SJCRH30 (cell line): ENCODE measurements at regions not wholly inside any gene's neighbourhood (a gene's known extent, or its start where the extent isn't known, plus 50 kb on each side); places are given as distances from the start of the nearest gene placed in this dataset.

Experiments
- DNase-seq, 2 experiments: peaks; one replicate each; pipeline ENCODE4 v3.0.0-alpha.2; 2015 to 2020
- H3K27ac ChIP-seq: fragments of 250-450 bp; sonication (Bioruptor Pico); 2 replicates; pipeline ENCODE4 v1.5.1; 2020; ENCODE audit warnings: mild to moderate bottlenecking, moderate library complexity
- H3K27me3 ChIP-seq: fragments of 250-450 bp; sonication (Bioruptor Pico); 2 replicates; pipeline ENCODE4 v1.5.1; 2020; ENCODE audit warnings: mild to moderate bottlenecking, moderate library complexity
- H3K36me3 ChIP-seq: fragments of 250-450 bp; sonication (Bioruptor Pico); 2 replicates; pipeline ENCODE4 v1.5.1; 2020; ENCODE audit warnings: mild to moderate bottlenecking, moderate library complexity
- H3K4me1 ChIP-seq: fragments of 250-450 bp; sonication (Bioruptor Pico); 2 replicates; pipeline ENCODE4 v1.5.1; 2020; ENCODE audit warnings: mild to moderate bottlenecking, moderate library complexity
- H3K4me3 ChIP-seq: fragments of 250-450 bp; sonication (Bioruptor Pico); 2 replicates; pipeline ENCODE4 v1.5.1; 2020; ENCODE audit warnings: mild to moderate bottlenecking, moderate library complexity
- H3K9me3 ChIP-seq: fragments of 250-450 bp; sonication (Bioruptor Pico); replicated peaks from 2 replicates; pipeline ENCODE4 v1.5.1; 2020; ENCODE audit warnings: mild to moderate bottlenecking, moderate library complexity

- H3K27me3 ChIP-seq, result no peaks in the 10 kb centered on the region
- H3K9me3 ChIP-seq, result no peaks in the 10 kb centered on the region
- peak overlapping the region; percentile 46 for H3K4me3 ChIP-seq
- peak; percentile 92 for DNase-seq
- peak overlapping the region; percentile 63 for H3K27ac ChIP-seq
- H3K4me1 ChIP-seq, result peaks cover 35% of the 10 kb centered on the region
- H3K36me3 ChIP-seq, result no peaks in the 10 kb centered on the region
These were observed 115.0 kb upstream of the ZNF438 start for GRCh38 chr10:31146491-31147209.

GRCh38 chr10:31147210-31147608 lies 115.5 kb upstream of the ZNF438 start:
- peak in 1 of 2 experiments; percentile 38 for DNase-seq
- H3K27ac ChIP-seq, result peak overlapping the region; percentile 63
- H3K27me3 ChIP-seq, result no peaks in the 10 kb centered on the region
- peak overlapping the region; percentile 46 for H3K4me3 ChIP-seq
- H3K4me1 ChIP-seq, result peaks cover 32% of the 10 kb centered on the region
- H3K9me3 ChIP-seq, result no peaks in the 10 kb centered on the region
- no peaks in the 10 kb centered on the region for H3K36me3 ChIP-seq

DNA sequence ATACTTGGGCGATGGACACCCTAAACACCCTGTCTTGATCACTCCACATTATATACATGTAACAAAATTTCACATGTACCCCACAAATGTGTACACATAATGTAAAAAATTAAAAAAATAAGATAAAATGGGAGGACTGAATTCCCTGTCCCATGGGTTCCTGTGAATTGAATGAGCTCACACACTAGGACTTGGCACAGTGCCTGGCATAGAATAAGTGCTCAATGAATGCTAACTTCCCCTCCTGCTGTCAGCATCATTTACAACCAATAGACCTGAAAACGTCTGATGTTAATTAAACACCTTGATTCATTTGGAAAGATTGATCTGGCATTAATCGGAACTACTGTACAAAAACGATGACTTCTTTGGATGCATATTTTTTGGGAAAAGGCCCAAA lies 117.3 kb upstream of the ZNF438 start:
- no peak overlapping the region for H3K27ac ChIP-seq
- peaks cover 41% of the 10 kb centered on the region for H3K4me1 ChIP-seq
- no peaks in the 10 kb centered on the region for H3K36me3 ChIP-seq
- peak in 1 of 2 experiments; percentile 60 for DNase-seq
- H3K4me3 ChIP-seq, result no peak overlapping the region
- no peaks in the 10 kb centered on the region for H3K9me3 ChIP-seq
- H3K27me3 ChIP-seq, result no peaks in the 10 kb centered on the region

- DNase-seq, result no peak
- H3K36me3 ChIP-seq, result no peaks in the 10 kb centered on the region
- peaks cover 41% of the 10 kb centered on the region for H3K4me1 ChIP-seq
- H3K27ac ChIP-seq, result no peak overlapping the region
- H3K9me3 ChIP-seq, result no peaks in the 10 kb centered on the region
- H3K27me3 ChIP-seq, result no peaks in the 10 kb centered on the region
- H3K4me3 ChIP-seq, result no peak overlapping the region
These were observed 118.3 kb upstream of the ZNF438 start for GRCh38 chr10:31149835-31150512.

DNA sequence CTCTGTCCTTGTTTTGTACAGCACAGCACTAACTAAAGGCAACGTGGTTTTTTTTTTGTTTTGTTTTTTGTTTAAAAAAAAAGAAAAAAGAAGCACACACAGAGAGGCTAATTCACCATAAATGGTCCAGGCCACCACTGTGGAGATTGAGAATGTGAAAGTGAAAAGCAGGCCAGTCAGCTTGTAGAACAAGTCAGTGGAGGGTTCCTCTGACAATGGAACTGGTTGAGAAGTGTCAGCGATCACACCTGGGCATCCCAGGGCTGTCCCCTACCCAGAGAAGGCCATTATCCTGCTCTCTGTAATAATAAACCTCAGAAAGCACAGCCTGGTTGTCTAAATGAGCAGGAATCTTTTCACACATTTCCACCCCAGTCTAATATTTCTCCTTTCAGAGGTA lies 119.6 kb upstream of the ZNF438 start:
- DNase-seq, result no peak
- no peaks in the 10 kb centered on the region for H3K36me3 ChIP-seq
- H3K27ac ChIP-seq, result no peak overlapping the region
- H3K4me3 ChIP-seq, result no peak overlapping the region
- H3K9me3 ChIP-seq, result no peaks in the 10 kb centered on the region
- peaks cover 34% of the 10 kb centered on the region for H3K4me1 ChIP-seq
- H3K27me3 ChIP-seq, result no peaks in the 10 kb centered on the region

DNA sequence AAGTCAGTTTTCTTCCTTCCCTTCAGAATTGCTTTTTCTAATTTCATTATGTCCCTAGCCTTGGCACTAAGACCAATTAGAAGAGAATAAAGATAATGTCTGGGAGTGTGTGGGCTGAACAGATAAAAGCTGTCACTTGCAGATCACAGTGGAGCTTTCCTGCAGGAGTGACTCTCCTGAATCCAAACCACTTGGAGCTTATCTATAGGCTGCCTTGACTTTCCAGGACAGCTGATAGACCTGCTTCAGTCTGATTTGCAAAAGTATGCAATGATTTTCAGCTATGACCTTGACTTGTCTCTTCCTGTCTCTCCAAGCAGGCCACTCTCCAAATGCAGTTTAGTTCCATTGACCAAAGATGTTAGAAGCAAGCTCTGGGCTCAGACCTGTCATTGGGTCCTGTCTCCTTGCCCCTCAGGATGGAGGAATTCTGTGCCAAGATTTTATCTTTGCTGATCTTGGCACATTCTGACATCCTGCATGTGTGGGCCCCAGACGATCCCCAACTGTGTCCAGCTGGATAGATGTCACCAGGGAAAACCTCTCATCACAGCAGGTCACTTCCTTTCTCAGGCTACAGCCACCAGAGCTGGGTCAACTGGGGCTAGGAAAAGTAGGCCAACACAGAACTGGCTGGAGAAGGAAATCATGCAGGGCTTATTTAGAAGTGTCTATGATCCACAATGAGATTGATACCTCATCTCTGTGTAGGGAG lies 120.9 kb upstream of the ZNF438 start:
- H3K36me3 ChIP-seq, result no peaks in the 10 kb centered on the region
- no peaks in the 10 kb centered on the region for H3K9me3 ChIP-seq
- H3K4me1 ChIP-seq, result peaks cover 32% of the 10 kb centered on the region
- no peak for DNase-seq
- H3K27me3 ChIP-seq, result no peaks in the 10 kb centered on the region
- H3K4me3 ChIP-seq, result no peak overlapping the region
- H3K27ac ChIP-seq, result no peak overlapping the region

- no peak for DNase-seq
- no peaks in the 10 kb centered on the region for H3K36me3 ChIP-seq
- H3K9me3 ChIP-seq, result no peaks in the 10 kb centered on the region
- peaks cover 35% of the 10 kb centered on the region for H3K4me1 ChIP-seq
- H3K27ac ChIP-seq, result no peak overlapping the region
- no peak overlapping the region for H3K4me3 ChIP-seq
- H3K27me3 ChIP-seq, result no peaks in the 10 kb centered on the region
These were observed 121.5 kb upstream of the ZNF438 start for GRCh38 chr10:31153161-31153560.

DNA sequence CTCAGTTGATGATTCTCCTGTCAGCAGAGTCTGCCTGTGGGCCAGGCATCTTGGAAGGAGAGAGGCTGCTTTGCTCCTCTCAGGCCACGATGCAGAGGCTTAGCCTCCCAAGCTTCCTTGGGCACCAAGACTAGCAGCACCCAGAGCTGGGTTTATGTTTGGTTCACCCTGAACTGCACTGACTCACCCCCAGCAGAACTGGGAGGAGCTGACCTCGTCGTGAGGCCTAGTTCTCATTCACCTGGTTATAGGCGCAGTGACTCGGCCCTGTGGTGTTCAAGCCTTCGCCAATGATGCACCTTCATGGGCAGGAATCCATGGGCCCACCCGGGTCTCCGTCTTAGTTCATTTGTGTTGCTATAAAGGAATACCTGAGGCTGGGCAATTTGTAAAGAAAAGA lies 122.0 kb upstream of the ZNF438 start:
- H3K4me3 ChIP-seq, result no peak overlapping the region
- peaks cover 39% of the 10 kb centered on the region for H3K4me1 ChIP-seq
- no peaks in the 10 kb centered on the region for H3K36me3 ChIP-seq
- H3K27ac ChIP-seq, result no peak overlapping the region
- DNase-seq, result no peak
- no peaks in the 10 kb centered on the region for H3K9me3 ChIP-seq
- H3K27me3 ChIP-seq, result no peaks in the 10 kb centered on the region

DNA sequence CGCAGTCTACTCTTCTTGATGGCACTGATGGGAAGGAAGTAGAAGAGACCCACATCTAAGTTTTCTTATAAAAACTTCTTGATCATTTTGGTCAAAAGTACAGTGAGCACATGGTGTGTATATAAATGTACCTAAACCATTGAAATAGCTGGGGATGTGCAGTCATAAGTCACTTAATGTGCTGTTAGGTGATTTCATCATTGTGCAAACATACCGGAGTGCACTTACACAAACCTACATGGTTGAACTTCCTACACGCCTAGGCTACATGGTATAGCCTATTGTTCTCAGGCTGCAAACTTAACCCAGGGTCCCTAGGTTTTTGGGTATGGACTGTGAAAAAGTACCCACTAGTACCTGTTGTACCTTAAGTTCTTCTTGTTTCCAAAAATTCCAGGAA lies 123.3 kb upstream of the ZNF438 start:
- no peaks in the 10 kb centered on the region for H3K9me3 ChIP-seq
- DNase-seq, result no peak
- H3K36me3 ChIP-seq, result no peaks in the 10 kb centered on the region

DNA sequence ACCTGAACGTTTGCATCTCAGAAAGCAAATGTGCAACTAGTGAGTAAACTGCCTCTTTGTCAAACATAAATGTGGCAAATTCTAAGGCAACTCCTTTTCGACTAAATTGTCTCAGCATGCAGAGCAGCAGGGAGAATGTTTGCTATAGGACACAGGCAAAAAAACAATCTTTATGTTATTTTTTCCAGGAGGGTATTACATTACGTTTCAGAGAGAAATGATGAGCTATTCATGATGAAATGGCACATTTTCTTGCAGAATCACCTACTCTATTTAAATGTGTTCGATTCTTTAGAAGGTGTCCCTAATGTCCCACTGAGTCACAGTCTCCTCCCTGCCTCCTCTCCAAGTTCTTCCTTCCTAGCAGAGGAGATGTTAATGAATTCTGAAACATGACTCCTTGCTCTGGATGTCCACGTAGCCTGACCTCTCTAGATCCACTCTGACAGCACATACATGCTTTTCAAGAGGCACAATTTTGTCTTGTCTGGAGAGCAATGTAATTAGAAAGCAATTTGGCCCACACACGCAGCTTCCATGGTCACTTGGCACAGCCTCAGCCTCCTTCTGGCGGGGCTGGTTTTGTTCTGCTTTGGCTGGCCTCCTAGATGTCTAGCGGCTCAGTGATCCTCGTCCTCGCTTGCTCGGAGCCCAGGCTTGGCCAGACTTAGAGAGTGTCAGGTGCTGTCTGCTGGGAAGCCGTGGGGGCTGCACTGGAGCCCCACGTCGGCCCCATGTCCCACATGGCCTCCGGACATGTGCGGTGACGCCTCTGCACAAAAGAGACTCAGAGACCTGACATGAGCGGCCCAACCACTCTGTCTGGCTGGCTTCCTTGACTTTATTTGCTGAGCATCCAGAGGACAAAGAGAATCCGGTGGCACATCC lies 125.7 kb upstream of the ZNF438 start:
- no peaks in the 10 kb centered on the region for H3K27me3 ChIP-seq
- H3K4me3 ChIP-seq, result peak overlapping the region; percentile 44
- peaks cover 27% of the 10 kb centered on the region for H3K4me1 ChIP-seq
- peak; percentile 91 to 93 for DNase-seq
- peak overlapping the region; percentile 96 for H3K27ac ChIP-seq
- no peaks in the 10 kb centered on the region for H3K9me3 ChIP-seq
- no peaks in the 10 kb centered on the region for H3K36me3 ChIP-seq

More for the DNA sequence above, 123.3 kb upstream of the ZNF438 start:
- H3K27ac ChIP-seq, result no peak overlapping the region
- H3K4me1 ChIP-seq, result peaks cover 33% of the 10 kb centered on the region
- H3K27me3 ChIP-seq, result no peaks in the 10 kb centered on the region
- no peak overlapping the region for H3K4me3 ChIP-seq

DNA sequence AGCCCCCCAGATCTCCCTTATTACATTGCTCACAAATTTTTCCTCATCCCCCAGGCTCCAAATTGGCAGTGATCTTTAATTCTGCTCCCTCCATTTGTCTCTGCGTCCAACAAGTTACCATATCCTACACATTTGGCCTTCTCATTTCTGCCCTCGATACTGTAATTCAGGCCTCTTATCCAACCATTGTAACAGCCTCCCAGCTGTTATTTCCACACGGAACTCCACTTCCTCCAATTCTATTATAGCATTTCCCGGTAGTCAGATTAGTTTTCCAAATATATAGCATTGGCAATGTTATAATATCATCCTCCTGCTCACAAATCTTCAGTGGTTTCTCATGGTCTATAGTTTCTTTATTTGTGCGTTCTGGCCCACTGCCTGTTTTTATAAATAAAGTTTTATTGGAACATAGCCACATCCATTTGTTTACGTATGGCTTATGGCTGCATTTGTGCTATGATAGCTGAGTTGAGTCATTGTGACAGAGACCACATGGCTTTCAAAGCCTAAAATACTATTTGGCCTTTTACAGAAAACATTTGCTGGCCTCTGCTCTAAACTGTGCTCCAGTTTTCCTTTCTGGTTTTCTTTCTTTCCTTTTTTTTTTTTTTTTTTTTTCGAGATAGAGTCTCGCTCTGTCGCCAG lies 126.5 kb upstream of the ZNF438 start:
- no peaks in the 10 kb centered on the region for H3K36me3 ChIP-seq
- no peaks in the 10 kb centered on the region for H3K27me3 ChIP-seq
- peaks cover 19% of the 10 kb centered on the region for H3K4me1 ChIP-seq
- H3K4me3 ChIP-seq, result peak overlapping the region; percentile 44
- no peaks in the 10 kb centered on the region for H3K9me3 ChIP-seq
- H3K27ac ChIP-seq, result peak overlapping the region; percentile 96
- DNase-seq, result peak in 1 of 2 experiments; percentile 32

DNA sequence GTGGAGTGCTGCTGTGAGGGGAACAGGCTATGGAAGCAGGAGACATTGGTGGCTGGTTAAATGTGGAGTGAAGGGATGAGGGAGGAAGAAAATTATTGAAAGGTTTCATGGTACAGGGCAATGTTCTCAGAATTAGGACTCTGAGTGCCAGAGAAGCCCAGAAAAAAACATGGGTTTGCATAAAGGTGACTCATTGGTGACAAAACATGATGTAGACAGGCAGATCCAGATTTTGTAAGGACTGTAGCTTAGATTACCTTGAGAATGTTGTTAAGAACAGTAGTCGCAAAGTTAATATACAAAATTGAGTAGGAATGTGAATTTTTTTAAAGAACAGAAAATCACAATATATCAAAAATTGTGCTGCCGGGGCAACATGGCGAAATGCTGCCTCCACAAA lies 134.9 kb upstream of the ZNF438 start:
- H3K27ac ChIP-seq, result no peak overlapping the region
- H3K36me3 ChIP-seq, result no peaks in the 10 kb centered on the region
- peaks cover 8% of the 10 kb centered on the region; the same call in 1 of the 2 replicates for H3K9me3 ChIP-seq
- H3K4me1 ChIP-seq, result no peaks in the 10 kb centered on the region
- no peaks in the 10 kb centered on the region for H3K27me3 ChIP-seq
- no peak for DNase-seq
- no peak overlapping the region for H3K4me3 ChIP-seq

DNA sequence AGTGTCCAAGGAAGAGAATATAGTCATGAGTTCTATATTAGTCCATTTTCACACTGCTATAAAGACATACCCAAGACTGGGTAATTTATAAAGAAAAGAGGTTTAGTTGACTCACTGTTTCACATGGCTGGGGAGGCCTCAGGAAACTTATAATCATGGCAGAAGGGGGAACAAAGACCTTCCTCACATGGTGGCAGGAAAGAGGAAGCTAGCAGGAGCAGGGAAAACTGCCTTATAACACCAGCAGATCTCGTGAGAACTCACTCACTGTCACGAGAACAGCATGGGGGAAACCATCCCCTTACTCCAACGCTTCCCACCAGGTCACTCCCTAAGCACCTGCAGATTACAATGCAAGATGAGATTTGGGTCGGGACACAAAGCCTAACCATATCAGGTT lies 139.0 kb upstream of the ZNF438 start:
- H3K4me1 ChIP-seq, result no peaks in the 10 kb centered on the region
- no peak overlapping the region for H3K27ac ChIP-seq
- DNase-seq, result no peak
- peaks cover 8% of the 10 kb centered on the region; the same call in 1 of the 2 replicates for H3K9me3 ChIP-seq
- H3K4me3 ChIP-seq, result no peak overlapping the region
- no peaks in the 10 kb centered on the region for H3K36me3 ChIP-seq
- H3K27me3 ChIP-seq, result no peaks in the 10 kb centered on the region
